GM18867 (cell line): ENCODE measurements at regions not wholly inside any gene's neighbourhood (a gene's known extent, or its start where the extent isn't known, plus 50 kb on each side); places are given as distances from the start of the nearest gene placed in this dataset.
"Not testable (repeated sequence)": the region's sequence is repeated elsewhere in the genome, so short reads cannot be mapped to it uniquely, and the experiment has no call there.

ENCODE experiments used
- ATAC-seq: cut with Tn5 transposase; IDR thresholded peaks from one replicate; pipeline ENCODE4 v1.9.1; 2021; ENCODE audit warnings: mild to moderate bottlenecking, moderate library complexity; ENCODE audit not compliant: unreplicated experiment

DNA sequence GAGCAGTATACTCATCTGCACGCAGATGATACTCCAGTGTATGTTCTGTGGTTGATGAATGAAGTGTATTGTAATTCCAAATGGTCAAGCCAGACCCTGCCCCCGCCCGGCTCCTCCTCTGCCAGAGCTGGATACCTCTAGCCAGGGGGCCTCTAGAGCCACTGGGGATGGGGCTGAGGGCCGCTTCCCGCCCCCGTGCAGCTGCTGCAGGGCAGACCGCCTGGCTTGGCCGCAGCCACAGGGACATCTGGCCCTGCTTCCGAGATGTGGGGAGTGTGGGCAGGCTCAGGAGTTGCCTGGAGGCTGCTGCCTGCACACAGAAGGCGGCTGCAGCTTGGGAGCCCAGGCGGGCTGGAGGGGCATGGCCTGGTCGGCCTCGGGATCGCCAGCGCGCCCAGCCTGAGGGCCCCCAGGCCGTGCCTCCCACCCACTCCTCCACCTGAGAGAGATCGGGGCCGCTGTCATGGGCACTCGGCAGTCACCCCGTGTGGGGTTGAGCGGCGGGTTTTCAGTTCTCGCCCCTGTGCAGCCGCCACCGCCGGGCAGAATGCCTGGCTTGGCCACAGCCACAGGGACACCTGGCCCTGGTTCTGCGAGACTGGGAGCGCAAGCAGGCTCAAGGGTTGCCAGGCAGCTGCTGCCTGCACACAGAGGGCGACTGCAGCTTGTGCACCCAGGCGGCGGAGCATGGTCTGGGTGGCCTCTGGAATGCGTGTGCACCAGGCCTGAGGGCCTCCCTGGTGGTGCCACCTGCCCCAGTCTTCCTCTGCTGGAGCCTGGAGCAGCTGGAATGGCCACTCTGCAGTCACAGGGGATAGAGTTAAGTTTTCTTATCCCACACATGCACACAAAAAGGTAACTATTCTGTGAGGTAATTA, 1643.7 kb downstream of the SPATA31A7 start:
- not testable (repeated sequence) for ATAC-seq

DNA sequence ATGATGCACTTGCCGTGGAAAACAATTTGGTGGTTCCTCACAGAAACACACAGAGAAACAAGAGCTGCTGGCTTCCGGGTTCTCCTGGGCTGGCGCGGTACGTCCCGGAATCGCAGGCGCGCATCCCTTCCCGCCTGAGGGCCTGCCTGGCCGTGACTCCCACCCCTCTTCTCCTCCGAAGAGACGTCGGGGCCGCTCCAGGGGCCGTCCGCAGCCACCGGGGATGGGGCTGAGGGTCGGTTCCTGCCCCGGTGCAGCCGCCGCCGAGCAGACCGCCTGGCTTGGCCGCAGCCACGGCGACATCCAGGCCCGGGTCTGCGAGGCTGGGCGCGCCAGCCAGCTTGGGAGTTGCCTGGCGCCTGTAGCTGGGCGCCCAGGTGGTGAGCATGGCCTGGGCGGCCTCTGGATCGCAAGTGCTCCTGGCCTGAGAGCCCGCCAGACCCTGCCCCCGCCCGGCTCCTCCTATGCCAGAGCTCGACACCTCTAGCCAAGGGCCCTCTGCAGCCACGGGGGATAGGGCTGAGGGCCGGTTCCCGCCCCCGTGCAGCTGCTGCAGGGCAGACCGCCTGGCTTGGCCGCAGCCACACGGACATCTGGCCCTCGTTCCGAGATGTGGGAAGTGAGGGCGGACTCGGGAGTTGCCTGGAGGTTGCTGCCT, 1647.5 kb downstream of the SPATA31A7 start:
- ATAC-seq = peak; percentile 27

GRCh38 chr9:62838024-62838718, 1648.3 kb downstream of the SPATA31A7 start:
- peak; percentile 100 for ATAC-seq

GRCh38 chr9:62839168-62839567, 1649.3 kb downstream of the SPATA31A7 start:
- not testable (repeated sequence) for ATAC-seq

- ATAC-seq = not testable (repeated sequence)
Measured at GRCh38 chr9:62843145-62843544, 1653.3 kb downstream of the SPATA31A7 start.

- ATAC-seq = not testable (repeated sequence)
Measured at GRCh38 chr9:62843706-62844290, 1654.0 kb downstream of the SPATA31A7 start.

- not testable (repeated sequence) for ATAC-seq
Measured at GRCh38 chr9:62844681-62845185, 1654.9 kb downstream of the SPATA31A7 start.

- ATAC-seq = not testable (repeated sequence)
Measured at GRCh38 chr9:62848258-62848657, 1658.4 kb downstream of the SPATA31A7 start.

GRCh38 chr9:62849991-62850390, 1660.2 kb downstream of the SPATA31A7 start:
- ATAC-seq = not testable (repeated sequence)

- not testable (repeated sequence) for ATAC-seq
Measured at GRCh38 chr9:62857280-62857679, 1667.4 kb downstream of the SPATA31A7 start.

- not testable (repeated sequence) for ATAC-seq
Measured at GRCh38 chr9:62858240-62858639, 1668.4 kb downstream of the SPATA31A7 start.

- ATAC-seq = not testable (repeated sequence)
Measured at GRCh38 chr9:62860939-62861860, 1671.4 kb downstream of the SPATA31A7 start.

DNA sequence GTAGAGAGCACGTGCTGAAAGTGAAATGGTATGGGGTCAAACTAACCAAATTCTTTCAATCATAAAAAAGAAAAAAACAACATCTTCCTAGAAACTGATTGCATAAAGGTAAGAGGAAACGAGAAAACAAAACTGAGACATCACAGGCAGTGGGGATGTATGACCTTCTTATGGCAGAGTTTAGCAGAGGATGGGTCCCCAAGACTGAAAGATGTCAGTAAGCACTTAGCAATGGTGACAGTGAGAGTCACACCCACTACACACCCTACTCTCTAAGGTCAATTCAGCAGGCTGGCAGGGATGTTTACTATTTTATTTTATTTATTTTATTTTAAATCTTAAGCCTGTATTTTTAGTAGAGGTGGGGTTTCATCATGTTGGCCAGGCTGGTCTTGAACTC, 1672.3 kb downstream of the SPATA31A7 start:
- ATAC-seq = peak; percentile 43

GRCh38 chr9:62863319-62863718, 1673.5 kb downstream of the SPATA31A7 start:
- not testable (repeated sequence) for ATAC-seq

DNA sequence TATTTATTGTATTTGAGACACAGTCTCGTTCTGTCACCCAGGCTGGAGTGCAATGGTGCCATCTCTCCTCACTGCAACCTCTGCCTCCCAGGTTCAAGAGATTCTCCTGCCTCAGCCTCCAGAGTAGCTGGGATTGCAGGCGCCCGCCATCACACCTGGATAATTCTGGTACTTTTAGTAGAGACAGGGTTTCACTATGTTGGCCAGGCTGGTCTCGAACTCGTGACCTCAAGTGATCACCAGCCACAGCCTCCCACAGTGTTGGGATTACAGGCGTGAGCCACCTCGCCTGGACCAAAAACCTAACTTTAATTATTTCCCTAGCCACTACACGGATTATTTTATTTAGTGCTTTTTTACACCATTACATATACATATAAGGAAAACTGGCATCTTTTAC, 1674.0 kb downstream of the SPATA31A7 start:
- ATAC-seq = not testable (repeated sequence)

DNA sequence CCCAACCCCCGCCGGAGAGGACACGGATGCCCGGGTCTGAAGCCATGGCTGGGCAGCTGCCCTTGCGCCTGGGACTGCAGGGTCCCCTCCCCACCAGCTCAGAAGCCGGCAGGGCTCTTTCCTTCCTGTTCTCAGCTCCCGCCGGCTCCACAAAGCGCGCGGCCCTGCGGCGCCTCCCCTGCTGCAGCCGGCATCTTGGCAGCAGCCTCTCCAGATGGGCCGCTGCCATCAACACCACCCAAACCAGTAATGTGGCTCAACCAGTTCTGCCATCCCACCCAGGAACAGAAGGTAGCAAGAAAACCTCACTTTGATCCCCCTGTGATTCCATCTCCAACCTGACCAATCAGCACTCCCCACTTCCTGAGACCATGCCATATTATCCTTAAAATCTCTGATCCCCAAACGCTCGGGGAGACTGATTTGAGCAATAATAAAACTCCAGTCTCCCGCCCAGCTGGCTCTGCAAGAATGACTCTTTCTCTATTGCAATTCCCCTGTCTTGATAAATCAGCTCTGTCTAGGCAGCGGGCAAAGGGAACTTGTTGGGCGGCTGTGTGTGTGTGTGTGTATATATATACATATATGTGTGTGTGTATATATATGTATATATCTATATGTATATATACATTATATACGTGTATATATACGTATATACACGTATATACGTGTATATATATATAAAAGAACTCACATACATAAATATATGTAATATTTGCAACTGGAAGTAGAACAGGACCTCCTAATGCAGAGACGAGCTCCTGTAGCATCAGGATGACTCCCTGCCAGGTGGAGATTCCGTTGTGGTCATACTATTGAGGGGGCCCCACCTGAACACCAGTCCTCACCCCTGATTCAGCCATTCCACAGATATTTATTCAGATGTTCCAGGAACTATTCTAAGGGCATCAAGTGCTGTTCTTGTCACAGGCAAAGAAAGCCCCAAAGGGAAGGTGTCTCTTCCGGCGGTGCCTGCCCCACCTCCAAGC, 1674.9 kb downstream of the SPATA31A7 start:
- not testable (repeated sequence) for ATAC-seq

DNA sequence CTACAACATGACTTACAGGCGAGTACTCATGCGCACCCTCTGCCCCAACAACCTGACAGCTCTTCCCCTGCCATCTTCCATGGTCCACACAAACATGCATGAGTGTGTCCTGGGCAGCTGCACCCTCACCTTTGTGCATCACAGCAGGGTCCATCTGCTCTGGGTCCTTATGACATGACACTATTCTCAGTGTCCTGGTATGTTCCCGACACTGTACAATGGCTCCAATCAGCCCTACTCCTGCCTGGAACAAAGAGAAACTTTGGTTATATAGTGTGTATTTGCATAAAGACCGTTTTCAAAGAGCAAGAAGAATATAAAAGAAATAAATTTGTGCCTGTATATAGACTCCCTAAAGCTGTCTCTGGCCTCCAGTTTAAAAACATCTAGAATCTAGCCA, 1679.2 kb downstream of the SPATA31A7 start:
- ATAC-seq = not testable (repeated sequence)

DNA sequence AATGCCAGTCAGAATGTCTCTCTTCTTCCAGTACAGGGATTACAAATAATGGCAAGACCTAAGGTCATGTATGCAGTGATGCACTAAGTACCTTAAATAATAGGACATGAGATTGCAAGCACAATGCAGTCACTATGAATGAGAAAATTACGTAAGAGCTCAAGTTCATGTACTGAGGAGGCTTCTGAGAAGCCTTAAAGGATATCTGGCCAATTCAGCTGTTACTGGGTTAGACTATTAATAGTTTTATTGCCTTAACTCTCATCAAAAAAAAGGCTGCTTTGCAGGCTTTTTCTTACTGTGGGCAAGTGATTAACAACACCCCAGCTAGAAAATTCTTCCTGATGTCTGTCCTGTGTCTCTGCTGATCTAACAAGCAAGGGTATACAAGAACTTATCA, 1681.9 kb downstream of the SPATA31A7 start:
- ATAC-seq = not testable (repeated sequence)
